HCT116 (cell line): ENCODE measurements at regions not wholly inside any gene's neighbourhood (a gene's known extent, or its start where the extent isn't known, plus 50 kb on each side); places are given as distances from the start of the nearest gene placed in this dataset.

Experiments
- ATAC-seq: fragments of 200-7000 bp; cut with Tn5 transposase; 2 replicates; pipeline ENCODE4 v1.9.1; 2020; ENCODE audit warnings: mild to moderate bottlenecking, moderate library complexity
- BruUV-seq: library from RNA; stranded (reverse); fragments of 400-500 nt; replicated peaks from 2 replicates; lab custom pipeline; 2021; lab: Mats Ljungman, UMichigan
- CTCF ChIA-PET: fragments of 300-600 bp; sonication (Branson Sonifier 250); formaldehyde crosslinking; loops from one replicate; lab custom pipeline; 2021; ENCODE audit warnings: antibody characterized with exemption; lab: Charles Lee
- POLR2A ChIA-PET: fragments of 300-600, 350-600 bp; sonication (Branson Sonifier 250); formaldehyde crosslinking; loops from one replicate; lab custom pipeline; 2021; ENCODE audit warnings: antibody characterized with exemption; lab: Charles Lee
- RAD21 ChIA-PET, 2 experiments: fragments of 300-600 bp; sonication (Branson Sonifier 250); formaldehyde crosslinking; loops; one replicate each; lab custom pipeline; 2023; ENCODE audit warnings: low total read pairs in 2 of 2; ENCODE audit not compliant: uncharacterized antibody in 2 of 2, unreplicated experiment in 2 of 2, low non-redundant PET in 1 of 2; lab: Charles Lee
- DNase-seq: peaks from one replicate; pipeline ENCODE4 v3.0.0-alpha.2; 2010; ENCODE audit warnings: low read depth, low spot score
- H2AFZ ChIP-seq: fragments of 200-600 bp; shearing (Covaris generic), sonication (generic); 2 replicates; pipeline ENCODE4 v1.6.1; 2017; ENCODE audit warnings: low read depth, mixed run types, mixed read lengths, antibody characterized with exemption, low read length; ENCODE audit not compliant: poor library complexity, severe bottlenecking
- H3K27ac ChIP-seq: 2 replicates; pipeline ENCODE4 v1.5.1; 2012; ENCODE audit warnings: low read depth, low read length
- H3K27me3 ChIP-seq: fragments of 200-600 bp; sonication (generic); 2 replicates; pipeline ENCODE4 v1.6.1; 2016; ENCODE audit warnings: mixed run types, low read length, mixed read lengths; ENCODE audit not compliant: insufficient read depth
- H3K36me3 ChIP-seq, 2 experiments: fragments of 200-500 bp in 1 of 2; fragments of 200-600 bp in 1 of 2; sonication (Bioruptor generic) in 1 of 2; sonication (generic) in 1 of 2; 2 replicates each; pipeline versions ENCODE4 v1.5.1 to v1.6.1; 2014 to 2016; ENCODE audit warnings: low read length in 2 of 2, inconsistent platforms in 1 of 2, mixed read lengths in 1 of 2, mixed run types in 1 of 2; ENCODE audit not compliant: insufficient read depth in 2 of 2, control insufficient read depth in 1 of 2
- H3K4me1 ChIP-seq, 2 experiments: fragments of 200-600 bp in 1 of 2; sonication (generic) in 1 of 2; 2 replicates each; pipeline versions ENCODE4 v1.5.1 to v1.6.1; 2012 to 2017; ENCODE audit warnings: low read length in 2 of 2, inconsistent platforms in 1 of 2, mild to moderate bottlenecking in 1 of 2, mixed read lengths in 1 of 2, mixed run types in 1 of 2, moderate library complexity in 1 of 2; ENCODE audit not compliant: insufficient read depth in 2 of 2, control insufficient read depth in 1 of 2
- H3K4me2 ChIP-seq: fragments of 200-600 bp; sonication (generic); 2 replicates; pipeline ENCODE4 v1.6.1; 2017; ENCODE audit warnings: mixed run types, low read length, mixed read lengths
- H3K4me3 ChIP-seq, 2 experiments: fragments of 200-600 bp in 1 of 2; sonication (generic) in 1 of 2; replicated peaks in 1 of 2; 2 replicates each; pipeline ENCODE4 v1.5.1; 2011 to 2016; ENCODE audit warnings: low read length in 2 of 2, control low read depth in 1 of 2, low read depth in 1 of 2, mild to moderate bottlenecking in 1 of 2, mixed read lengths in 1 of 2, mixed run types in 1 of 2
- H3K79me2 ChIP-seq: fragments of 200-600 bp; sonication (generic); 2 replicates; pipeline ENCODE4 v1.6.1; 2017; ENCODE audit warnings: mild to moderate bottlenecking, mixed run types, low read length, moderate library complexity, mixed read lengths; ENCODE audit not compliant: insufficient read depth
- H3K9ac ChIP-seq: fragments of 200-600 bp; sonication (generic); 2 replicates; pipeline ENCODE4 v1.6.1; 2016; ENCODE audit warnings: low read length, mixed read lengths
- H3K9me2 ChIP-seq: fragments of 200-600 bp; sonication (generic), shearing (Covaris generic); 2 replicates; pipeline ENCODE4 v1.6.1; 2017; ENCODE audit warnings: mixed run types, mild to moderate bottlenecking, moderate library complexity; ENCODE audit not compliant: insufficient read depth
- H3K9me3 ChIP-seq, 2 experiments: fragments of 200-500 bp in 1 of 2; fragments of 200-600 bp in 1 of 2; sonication (Bioruptor generic) in 1 of 2; sonication (generic) in 1 of 2; 2 replicates each; pipeline ENCODE4 v1.6.1; 2014 to 2017; ENCODE audit warnings: low read length in 2 of 2, mixed read lengths in 2 of 2, inconsistent platforms in 1 of 2, low read depth in 1 of 2, mild to moderate bottlenecking in 1 of 2, mixed run types in 1 of 2, moderate library complexity in 1 of 2; ENCODE audit not compliant: control insufficient read depth in 1 of 2, insufficient read depth in 1 of 2
- H4K20me1 ChIP-seq: fragments of 200-600 bp; sonication (generic), shearing (Covaris generic); 2 replicates; pipeline ENCODE4 v1.6.1; 2017; ENCODE audit warnings: mixed run types, mild to moderate bottlenecking, moderate library complexity; ENCODE audit not compliant: insufficient read depth
- ATF3 ChIP-seq: IDR thresholded peaks from 2 replicates; pipeline ENCODE4 v1.6.1; 2012
- EGR1 ChIP-seq: IDR thresholded peaks from 2 replicates; pipeline ENCODE4 v1.6.1; 2012; ENCODE audit warnings: low read depth
- ELF1 ChIP-seq: IDR thresholded peaks from 2 replicates; pipeline ENCODE4 v1.6.1; 2012; ENCODE audit warnings: low read depth, borderline replicate concordance
- JUND ChIP-seq: IDR thresholded peaks from 2 replicates; pipeline ENCODE4 v1.6.1; 2012
- RAD21 ChIP-seq: IDR thresholded peaks from 2 replicates; pipeline ENCODE4 v1.6.1; 2012; ENCODE audit warnings: low read depth, mild to moderate bottlenecking
- SIN3A ChIP-seq: IDR thresholded peaks from 2 replicates; pipeline ENCODE4 v1.6.1; 2012; ENCODE audit warnings: low read depth
- SP1 ChIP-seq: IDR thresholded peaks from 2 replicates; pipeline ENCODE4 v1.6.1; 2012; ENCODE audit warnings: low read depth
- SRF ChIP-seq: IDR thresholded peaks from 2 replicates; pipeline ENCODE4 v1.6.1; 2012; ENCODE audit warnings: low read depth
- YY1 ChIP-seq: IDR thresholded peaks from 2 replicates; pipeline ENCODE4 v1.6.1; 2011; ENCODE audit warnings: low read length, low read depth, moderate library complexity, mild to moderate bottlenecking; ENCODE audit not compliant: insufficient replicate concordance; ENCODE audit errors: extremely low read depth
- ZFX ChIP-seq: fragments of 450-650 bp; IDR thresholded peaks from 2 replicates; pipeline ENCODE4 v1.6.1; 2017
- ZNF274 ChIP-seq: fragments of 200-500 bp; sonication (Bioruptor generic); IDR thresholded peaks from 2 replicates; pipeline ENCODE4 v1.6.1; 2014; ENCODE audit warnings: mild to moderate bottlenecking, low read depth, low read length, inconsistent platforms
- intact Hi-C: fragments of 100-400 bp; cut with micrococcal nuclease; formaldehyde crosslinking; loops from 2 replicates; pipeline ENCODE4 v1.10.0; 2022
- TF ChIP-seq, protein P1 (sequence below): IDR thresholded peaks from 2 replicates; pipeline ENCODE4 v1.6.1; 2011; ENCODE audit warnings: mild to moderate bottlenecking, low read length, moderate library complexity; ENCODE audit not compliant: insufficient replicate concordance; ENCODE audit errors: extremely low read depth
- TF ChIP-seq, protein P2 (sequence below): IDR thresholded peaks from 2 replicates; pipeline ENCODE4 v1.6.1; 2012

GRCh38 chr1:87673748-87674147 is 345.1 kb downstream of the LMO4 start:
- CTCF ChIA-PET, result interaction anchor here (1.0 to 1.1 kb wide), 2 partner anchors 12 to 280 kb away, joined by 3 to 5 read pairs; no protein-coding TSS in a partner anchor
- Histone ChIP-seq H3K9ac (no peak overlapping the region), H3K4me1 (no peaks in the 10 kb centered on the region), H2AFZ (no peak overlapping the region), H3K9me2 (no peaks in the 10 kb centered on the region), H3K79me2 (no peaks in the 10 kb centered on the region), H4K20me1 (no peaks in the 10 kb centered on the region), H3K4me3 (no peak overlapping the region), H3K36me3 (no peaks in the 10 kb centered on the region), H3K4me2 (no peak overlapping the region), H3K27me3 (no peaks in the 10 kb centered on the region), H3K27ac (no peak overlapping the region), H3K9me3 (no peaks in the 10 kb centered on the region)
- ATAC-seq (peak; percentile 49; the same call in 1 of the 2 replicates), DNase-seq (no peak)
- RAD21 ChIA-PET, result interaction anchor here in 1 of 2 experiments (0.7 kb wide), 1 partner anchor 41 kb away, joined by 3 read pairs; no protein-coding TSS in a partner anchor
- POLR2A ChIA-PET, result interaction anchor here (0.7 kb wide), 1 partner anchor 280 kb away, joined by 3 read pairs; no protein-coding TSS in a partner anchor
- intact Hi-C loops, result loop anchor here (10.0 kb wide), 1 partner anchor 281 kb away; no protein-coding TSS in a partner anchor
- no TSS peak for BruUV-seq
- peak; percentile 39 for TF ChIP-seq RAD21
- TF ChIP-seq, protein P1, sequence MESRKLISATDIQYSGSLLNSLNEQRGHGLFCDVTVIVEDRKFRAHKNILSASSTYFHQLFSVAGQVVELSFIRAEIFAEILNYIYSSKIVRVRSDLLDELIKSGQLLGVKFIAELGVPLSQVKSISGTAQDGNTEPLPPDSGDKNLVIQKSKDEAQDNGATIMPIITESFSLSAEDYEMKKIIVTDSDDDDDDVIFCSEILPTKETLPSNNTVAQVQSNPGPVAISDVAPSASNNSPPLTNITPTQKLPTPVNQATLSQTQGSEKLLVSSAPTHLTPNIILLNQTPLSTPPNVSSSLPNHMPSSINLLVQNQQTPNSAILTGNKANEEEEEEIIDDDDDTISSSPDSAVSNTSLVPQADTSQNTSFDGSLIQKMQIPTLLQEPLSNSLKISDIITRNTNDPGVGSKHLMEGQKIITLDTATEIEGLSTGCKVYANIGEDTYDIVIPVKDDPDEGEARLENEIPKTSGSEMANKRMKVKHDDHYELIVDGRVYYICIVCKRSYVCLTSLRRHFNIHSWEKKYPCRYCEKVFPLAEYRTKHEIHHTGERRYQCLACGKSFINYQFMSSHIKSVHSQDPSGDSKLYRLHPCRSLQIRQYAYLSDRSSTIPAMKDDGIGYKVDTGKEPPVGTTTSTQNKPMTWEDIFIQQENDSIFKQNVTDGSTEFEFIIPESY, result no peak
- no peak for TF ChIP-seq SP1
- no peak for TF ChIP-seq ZFX
- TF ChIP-seq SIN3A, result no peak
- TF ChIP-seq SRF, result no peak
- no peak for TF ChIP-seq JUND
- no peak for TF ChIP-seq ZNF274
- TF ChIP-seq EGR1, result no peak

DNA sequence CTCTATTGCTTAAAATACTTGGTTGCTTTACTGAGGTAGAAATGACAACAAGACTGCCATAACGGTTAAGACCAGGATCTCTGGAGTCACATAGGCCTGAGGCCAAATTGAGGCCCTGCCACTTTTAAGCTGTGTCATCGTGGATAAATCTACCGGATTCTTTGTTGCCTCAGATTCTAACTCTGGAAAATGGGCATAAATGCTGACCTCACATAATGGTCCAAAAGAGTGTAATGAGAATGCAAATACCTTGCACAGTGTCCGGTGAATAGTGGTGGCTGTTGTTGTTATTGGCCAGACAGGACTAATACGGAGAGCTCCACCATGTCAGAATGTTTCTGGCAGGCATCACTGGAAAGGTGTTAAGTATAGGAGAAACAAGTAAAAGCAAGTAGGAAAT is 346.1 kb downstream of the LMO4 start:
- ChIA-PET RAD21 (no interaction called here), POLR2A (no interaction called here), CTCF (no interaction called here)
- no peaks in the 10 kb centered on the region for H3K27me3 ChIP-seq
- no peak overlapping the region for H3K27ac ChIP-seq
- no peak for ATAC-seq
- no peaks in the 10 kb centered on the region for H3K9me3 ChIP-seq
- H3K4me3 ChIP-seq, result no peak overlapping the region
- no peaks in the 10 kb centered on the region for H3K79me2 ChIP-seq
- H3K9ac ChIP-seq, result no peak overlapping the region
- no peaks in the 10 kb centered on the region for H3K4me1 ChIP-seq
- no TSS peak for BruUV-seq
- DNase-seq, result no peak
- no peaks in the 10 kb centered on the region for H3K36me3 ChIP-seq
- intact Hi-C loops, result loop anchor here (10.0 kb wide), 1 partner anchor 280 kb away; no protein-coding TSS in a partner anchor
- no peaks in the 10 kb centered on the region for H4K20me1 ChIP-seq
- H2AFZ ChIP-seq, result no peak overlapping the region
- H3K9me2 ChIP-seq, result no peaks in the 10 kb centered on the region
- H3K4me2 ChIP-seq, result no peak overlapping the region
- no peak for TF ChIP-seq RAD21
- TF ChIP-seq, protein P1, result no peak
- no peak for TF ChIP-seq YY1
- no peak for TF ChIP-seq ELF1
- TF ChIP-seq, protein P2, sequence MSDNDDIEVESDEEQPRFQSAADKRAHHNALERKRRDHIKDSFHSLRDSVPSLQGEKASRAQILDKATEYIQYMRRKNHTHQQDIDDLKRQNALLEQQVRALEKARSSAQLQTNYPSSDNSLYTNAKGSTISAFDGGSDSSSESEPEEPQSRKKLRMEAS, result no peak
- TF ChIP-seq ATF3, result no peak
- no peak for TF ChIP-seq ZFX
- no peak for TF ChIP-seq SP1
